ENCODE measurements at regions not wholly inside any gene's neighbourhood (a gene's known extent, or its start where the extent isn't known, plus 50 kb on each side); places are given as distances from the start of the nearest gene placed in this dataset.
A peak's percentile ranks its signal among the peaks of the same experiment; 100 is the strongest.
"Not testable (repeated sequence)": the region's sequence is repeated elsewhere in the genome, so short reads cannot be mapped to it uniquely, and the experiment has no call there.

GRCh38 chr7:114084002-114084471 lies 165.2 kb upstream of the PPP1R3A start:
- Histone ChIP-seq H3K27ac (no peak overlapping the region), H4K20me1 (peaks cover 0 to 38% (median 20%) of the 10 kb centered on the region in 11 experiments; a peak in 18 of 22 replicates), H3K4me1 (peaks cover 11 to 26% (median 14%) of the 10 kb centered on the region in 10 experiments; a peak in 18 of 20 replicates), H3K4me3 (peak overlapping the region; percentile 53 to 71 (median 59); a peak in 17 of 20 replicates), H3K27me3 (peaks cover 72 to 92% (median 85%) of the 10 kb centered on the region in 11 experiments), H3K4me2 (peak overlapping the region; percentile 77 to 99 (median 91)), H3K9ac (peak overlapping the region in 2 of 11 experiments; percentile 40 to 61; a peak in 1 of 22 replicates), H3K9me3 (replicated peaks in 1 of 11) (peaks cover 0 to 25% (median 12%) of the 10 kb centered on the region in 11 experiments; a peak in 14 of 22 replicates), H3K36me3 (no peaks in the 10 kb centered on the region)
- TF ChIP-seq Cebpa-rat (IDR thresholded peaks at IDR 0.05) = no peak

DNA sequence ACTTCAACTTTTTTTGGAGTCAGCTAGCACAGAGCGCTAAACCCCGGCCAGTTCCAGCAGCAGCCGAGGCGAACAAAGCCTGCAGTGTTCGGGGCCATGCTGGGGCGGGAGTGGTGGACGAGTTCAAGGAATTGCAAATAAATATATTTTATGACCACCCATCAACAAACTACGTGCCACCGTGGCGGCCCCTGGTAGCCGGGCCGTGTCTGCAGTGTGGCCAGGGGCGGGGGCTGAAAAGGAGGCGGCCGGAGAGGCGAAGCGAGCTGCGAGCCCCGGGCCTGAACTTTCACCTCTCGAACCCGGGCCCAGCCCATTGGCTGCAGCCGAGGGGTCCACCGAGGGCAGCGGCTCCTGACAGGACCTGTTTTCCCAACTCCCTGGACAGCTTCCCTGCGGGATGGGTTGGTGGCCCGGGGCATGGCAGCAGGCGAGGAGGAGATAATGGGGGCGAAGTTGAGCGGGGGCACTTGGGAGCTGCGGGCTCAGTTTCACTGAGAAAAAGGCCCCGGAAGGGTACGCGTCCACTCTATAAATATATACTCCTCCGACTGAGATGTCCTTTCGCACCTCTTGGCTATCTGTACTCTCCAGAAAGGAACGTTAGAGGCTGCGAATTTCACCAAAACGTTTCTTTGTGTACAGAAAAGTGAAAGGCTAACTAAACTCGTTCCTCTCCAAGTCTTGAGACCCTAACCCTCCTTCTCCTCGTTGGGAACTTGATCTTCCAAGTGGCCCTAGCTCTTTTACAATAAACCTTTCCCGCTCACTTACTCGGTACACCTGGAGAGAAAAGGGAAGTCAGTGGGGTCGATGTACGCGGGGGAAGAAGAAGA lies 164.6 kb upstream of the PPP1R3A start:
- H3K9ac ChIP-seq = no peak overlapping the region
- H4K20me1 ChIP-seq = peaks cover 0 to 38% (median 20%) of the 10 kb centered on the region in 11 experiments; a peak in 18 of 22 replicates
- H3K9me3 ChIP-seq (replicated peaks in 1 of 11) = peaks cover 0 to 25% (median 12%) of the 10 kb centered on the region in 11 experiments; a peak in 14 of 22 replicates
- H3K4me1 ChIP-seq = peaks cover 11 to 26% (median 14%) of the 10 kb centered on the region in 10 experiments; a peak in 18 of 20 replicates
- peaks cover 71 to 90% (median 83%) of the 10 kb centered on the region in 11 experiments for H3K27me3 ChIP-seq
- H3K36me3 ChIP-seq = no peaks in the 10 kb centered on the region
- no peak for TF ChIP-seq Cebpa-rat (IDR thresholded peaks at IDR 0.05)
- peak overlapping the region in 4 of 11 experiments; percentile 28 to 97 (median 77); a peak in 7 of 22 replicates for H3K4me2 ChIP-seq
- no peak overlapping the region for H3K27ac ChIP-seq
- H3K4me3 ChIP-seq = peak overlapping the region in 2 of 10 experiments; percentile 37 to 59; a peak in 4 of 20 replicates

DNA sequence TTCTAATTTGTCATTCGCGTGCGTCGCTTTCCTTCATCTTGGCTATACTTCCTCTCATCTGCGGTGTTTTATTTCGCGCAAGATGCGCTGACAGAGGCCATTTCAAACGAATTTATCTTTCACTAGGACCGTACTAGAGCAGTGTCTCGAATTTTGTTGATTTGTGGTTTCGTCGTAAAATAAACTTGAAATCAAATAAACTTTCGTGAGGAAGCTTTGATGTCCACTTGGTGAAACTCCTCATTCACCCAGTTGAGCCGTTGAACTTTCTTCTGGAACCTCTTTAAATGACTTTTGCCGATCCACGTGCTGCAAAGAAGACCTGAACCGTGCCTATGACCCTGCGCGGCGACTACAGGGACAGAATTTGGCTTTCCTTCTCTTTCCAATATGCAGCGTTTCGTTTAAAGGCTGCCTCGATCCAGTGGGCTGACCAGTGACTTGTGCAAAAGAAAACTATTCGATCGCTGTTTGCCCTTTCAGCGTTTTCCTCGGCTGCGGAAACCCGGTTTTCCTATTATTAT lies 163.9 kb upstream of the PPP1R3A start:
- H3K4me1 ChIP-seq = peaks cover 11 to 26% (median 14%) of the 10 kb centered on the region in 10 experiments; a peak in 18 of 20 replicates
- H3K27me3 ChIP-seq = peaks cover 64 to 83% (median 76%) of the 10 kb centered on the region in 11 experiments
- no peaks in the 10 kb centered on the region for H3K36me3 ChIP-seq
- H3K9ac ChIP-seq = no peak overlapping the region
- no peak overlapping the region for H3K27ac ChIP-seq
- peaks cover 0 to 23% (median 12%) of the 10 kb centered on the region in 11 experiments; a peak in 14 of 22 replicates for H3K9me3 ChIP-seq (replicated peaks in 1 of 11)
- peak overlapping the region in 2 of 10 experiments; percentile 37 to 39; a peak in 4 of 20 replicates for H3K4me3 ChIP-seq
- H4K20me1 ChIP-seq = peaks cover 0 to 38% (median 20%) of the 10 kb centered on the region in 11 experiments; a peak in 18 of 22 replicates
- H3K4me2 ChIP-seq = peak overlapping the region in 4 of 11 experiments; percentile 28 to 88 (median 70); a peak in 7 of 22 replicates
- no peak for TF ChIP-seq Cebpa-rat (IDR thresholded peaks at IDR 0.05)

DNA sequence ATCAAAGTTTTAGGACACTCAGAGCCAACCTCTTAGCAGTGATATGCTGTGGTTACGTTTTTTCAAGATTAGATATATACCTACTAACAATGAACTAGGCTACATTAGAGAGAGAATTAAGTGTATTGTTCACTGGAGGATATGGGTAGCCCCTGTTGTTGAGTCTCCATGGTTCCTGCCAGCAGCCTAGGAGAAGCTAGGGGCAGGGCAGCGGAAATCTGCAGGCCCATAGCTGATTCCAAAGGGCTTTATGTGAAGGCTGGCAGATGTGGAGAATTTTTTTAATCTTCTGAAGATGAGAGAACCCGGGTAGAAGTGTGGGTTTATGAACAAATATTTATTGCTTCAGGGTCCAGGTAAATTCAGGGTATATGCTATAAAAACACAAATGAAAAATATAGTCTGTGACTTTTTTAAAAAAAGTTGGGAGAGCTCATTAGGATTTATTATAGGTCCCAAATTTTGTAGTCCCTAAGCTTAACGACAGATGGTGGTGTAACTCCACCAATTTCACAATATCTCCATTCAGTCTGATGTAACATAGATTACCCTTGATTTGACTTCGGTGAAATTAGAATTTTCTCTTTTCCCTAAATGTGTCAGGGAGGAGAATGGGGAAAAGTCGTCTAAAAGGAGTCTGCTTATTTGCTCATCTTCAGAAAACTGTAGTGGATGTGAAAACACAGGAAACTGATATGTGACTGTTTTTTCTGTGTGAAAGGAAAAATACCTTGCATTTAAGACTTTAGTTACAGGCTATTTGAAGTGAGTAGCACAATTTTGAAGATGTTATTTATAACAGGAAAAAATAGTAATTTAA lies 163.0 kb upstream of the PPP1R3A start:
- H3K36me3 ChIP-seq = no peaks in the 10 kb centered on the region

GRCh38 chr7:114077158-114077524 lies 158.3 kb upstream of the PPP1R3A start:
- H3K9ac ChIP-seq; H3K9me3 ChIP-seq (replicated peaks in 1 of 11); H3K4me1 ChIP-seq; H3K4me3 ChIP-seq; H3K36me3 ChIP-seq; H3K4me2 ChIP-seq; H3K27ac ChIP-seq; H4K20me1 ChIP-seq: not testable (repeated sequence)
- H3K27me3 ChIP-seq = peaks cover 11 to 28% (median 20%) of the 10 kb centered on the region in 11 experiments

More for the DNA sequence above, 163.0 kb upstream of the PPP1R3A start:
- peaks cover 11 to 26% (median 14%) of the 10 kb centered on the region in 10 experiments; a peak in 18 of 20 replicates for H3K4me1 ChIP-seq
- H3K27me3 ChIP-seq = peaks cover 57 to 75% (median 67%) of the 10 kb centered on the region in 11 experiments
- H3K27ac ChIP-seq = no peak overlapping the region
- H3K9ac ChIP-seq = no peak overlapping the region
- H3K4me3 ChIP-seq = no peak overlapping the region
- H3K4me2 ChIP-seq = peak overlapping the region in 2 of 11 experiments; percentile 80 to 88; a peak in 4 of 22 replicates
- peaks cover 0 to 16% (median 10%) of the 10 kb centered on the region in 11 experiments; a peak in 13 of 22 replicates for H3K9me3 ChIP-seq (replicated peaks in 1 of 11)
- H4K20me1 ChIP-seq = peaks cover 0 to 38% (median 20%) of the 10 kb centered on the region in 11 experiments; a peak in 18 of 22 replicates
- peak in 1 of 11 experiments; percentile 32; a peak in 1 of 22 replicates for TF ChIP-seq Cebpa-rat (IDR thresholded peaks at IDR 0.05)

GRCh38 chr7:114076392-114077157 lies 157.8 kb upstream of the PPP1R3A start:
- not testable (repeated sequence) for H3K36me3 ChIP-seq; H3K4me1 ChIP-seq; H3K4me2 ChIP-seq; H3K9ac ChIP-seq; H4K20me1 ChIP-seq; H3K4me3 ChIP-seq; H3K27ac ChIP-seq; H3K9me3 ChIP-seq (replicated peaks in 1 of 11)
- peaks cover 5 to 22% (median 15%) of the 10 kb centered on the region in 11 experiments for H3K27me3 ChIP-seq

DNA sequence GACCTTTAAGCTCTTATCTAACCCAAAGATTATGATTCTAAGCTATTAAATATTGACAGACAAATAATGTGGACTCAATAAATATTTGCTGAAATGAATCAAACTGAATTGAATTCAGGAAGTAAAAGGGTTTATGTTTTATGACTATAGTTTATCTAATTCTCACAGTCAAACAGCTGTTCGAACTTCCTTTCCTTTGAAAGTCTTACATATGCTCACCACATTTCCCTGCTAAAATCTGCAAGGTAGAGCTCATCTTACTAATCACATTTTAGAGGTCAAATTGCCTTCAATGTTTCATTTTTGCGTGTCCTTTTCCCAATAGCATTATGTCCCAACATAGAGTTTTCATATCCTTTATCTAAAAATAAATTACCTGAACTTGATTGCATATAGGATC lies 154.9 kb upstream of the PPP1R3A start:
- no peak for TF ChIP-seq Cebpa-rat (IDR thresholded peaks at IDR 0.05)
- Histone ChIP-seq H3K36me3 (no peaks in the 10 kb centered on the region), H3K9ac (no peak overlapping the region), H3K4me1 (no peaks in the 10 kb centered on the region), H4K20me1 (no peaks in the 10 kb centered on the region), H3K27me3 (no peaks in the 10 kb centered on the region), H3K4me3 (no peak overlapping the region), H3K9me3 (replicated peaks in 1 of 11) (no peaks in the 10 kb centered on the region), H3K4me2 (no peak overlapping the region), H3K27ac (no peak overlapping the region)

GRCh38 chr7:114070246-114070645 lies 151.4 kb upstream of the PPP1R3A start:
- no peaks in the 10 kb centered on the region for H3K9me3 ChIP-seq (replicated peaks in 1 of 11)
- H3K4me1 ChIP-seq = no peaks in the 10 kb centered on the region
- no peaks in the 10 kb centered on the region for H3K27me3 ChIP-seq
- no peak overlapping the region for H3K27ac ChIP-seq
- peak in 6 of 11 experiments; percentile 47 to 74 (median 51); a peak in 7 of 22 replicates for TF ChIP-seq Cebpa-rat (IDR thresholded peaks at IDR 0.05)
- H3K36me3 ChIP-seq = no peaks in the 10 kb centered on the region
- no peak overlapping the region for H3K4me3 ChIP-seq
- H3K4me2 ChIP-seq = no peak overlapping the region
- H3K9ac ChIP-seq = no peak overlapping the region
- no peaks in the 10 kb centered on the region for H4K20me1 ChIP-seq
